Duodenal mucosa (tissue), 2 donors: ENCODE measurements at regions not wholly inside any gene's neighbourhood (a gene's known extent, or its start where the extent isn't known, plus 50 kb on each side); places are given as distances from the start of the nearest gene placed in this dataset.

Experiments
- H3K27ac ChIP-seq: one replicate; pipeline ENCODE4 v1.7.0; 2013; ENCODE audit warnings: low read depth, low read length
- H3K27me3 ChIP-seq, 2 donors: one replicate each; pipeline ENCODE4 v1.7.0; 2013; ENCODE audit warnings: low read length in 2 of 2, control low read depth in 1 of 2; ENCODE audit not compliant: insufficient read depth in 2 of 2, control insufficient read depth in 1 of 2
- H3K36me3 ChIP-seq, 2 donors: one replicate each; pipeline ENCODE4 v1.7.0; 2013; ENCODE audit warnings: low read length in 2 of 2, control low read depth in 1 of 2; ENCODE audit not compliant: insufficient read depth in 2 of 2, control insufficient read depth in 1 of 2
- H3K4me1 ChIP-seq, 2 donors: one replicate each; pipeline ENCODE4 v1.7.0; 2013; ENCODE audit warnings: low read length in 2 of 2, control low read depth in 1 of 2; ENCODE audit not compliant: insufficient read depth in 2 of 2, control insufficient read depth in 1 of 2
- H3K4me3 ChIP-seq, 2 donors: one replicate each; pipeline ENCODE4 v1.7.0; 2013; ENCODE audit warnings: low read length in 2 of 2, low read depth in 1 of 2
- H3K9ac ChIP-seq, 2 donors: one replicate each; pipeline ENCODE4 v1.7.0; 2013; ENCODE audit warnings: low read length in 2 of 2, low read depth in 1 of 2
- H3K9me3 ChIP-seq, 2 donors: one replicate each; pipeline ENCODE4 v1.7.0; 2013; ENCODE audit warnings: low read length in 2 of 2, control low read depth in 1 of 2; ENCODE audit not compliant: control insufficient read depth in 1 of 2

DNA sequence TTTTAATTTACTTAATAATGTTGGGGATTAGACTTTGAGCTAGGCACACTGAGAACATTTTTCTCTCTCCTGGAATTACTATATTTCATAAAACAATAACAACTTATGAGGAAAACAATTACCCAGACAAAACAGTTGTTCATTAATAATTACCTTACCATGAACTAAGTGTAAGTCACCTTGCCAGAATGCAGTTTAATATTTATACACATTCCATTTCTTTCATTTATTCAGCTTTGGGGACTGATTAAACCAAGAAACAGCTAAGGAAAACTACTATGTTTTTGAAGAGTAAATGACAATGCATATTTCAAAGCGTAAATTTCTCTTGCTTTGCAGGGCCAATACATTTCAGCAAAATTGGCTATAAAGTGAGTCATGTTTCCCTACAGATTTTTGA is 616.2 kb downstream of the PRELID2 start:
- no peak overlapping the region for H3K4me3 ChIP-seq
- H3K36me3 ChIP-seq: no peaks in the 10 kb centered on the region
- H3K27ac ChIP-seq: no peak overlapping the region
- peaks cover 0 to 3% of the 10 kb centered on the region in 2 donors for H3K9me3 ChIP-seq
- no peaks in the 10 kb centered on the region for H3K4me1 ChIP-seq
- H3K9ac ChIP-seq: no peak overlapping the region
- no peaks in the 10 kb centered on the region for H3K27me3 ChIP-seq

DNA sequence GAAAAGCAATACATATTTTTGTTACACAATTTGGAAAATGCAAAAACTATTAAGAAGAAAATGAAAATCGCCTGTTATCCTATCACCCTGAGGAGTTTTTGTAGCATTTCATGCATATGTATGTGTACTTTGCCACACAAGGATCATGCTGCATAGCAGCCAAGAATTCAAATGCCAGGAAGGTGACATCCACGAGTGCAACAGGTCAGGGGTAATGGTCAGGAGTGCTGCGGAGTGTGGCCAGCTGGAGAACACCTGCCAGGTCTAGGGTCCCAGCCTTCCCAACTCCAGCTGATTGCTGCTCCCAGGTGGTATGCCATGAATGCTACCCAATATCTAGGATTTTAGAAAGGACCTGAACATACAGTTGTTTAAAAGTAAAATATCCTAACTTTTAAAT is 617.1 kb downstream of the PRELID2 start:
- Histone ChIP-seq H3K27me3 (no peaks in the 10 kb centered on the region), H3K9ac (no peak overlapping the region), H3K4me1 (no peaks in the 10 kb centered on the region), H3K4me3 (no peak overlapping the region), H3K27ac (no peak overlapping the region), H3K9me3 (peaks cover 0 to 3% of the 10 kb centered on the region in 2 donors), H3K36me3 (no peaks in the 10 kb centered on the region)

- no peak overlapping the region for H3K27ac ChIP-seq
- H3K4me3 ChIP-seq: no peak overlapping the region
- H3K4me1 ChIP-seq: no peaks in the 10 kb centered on the region
- no peaks in the 10 kb centered on the region for H3K36me3 ChIP-seq
- H3K9ac ChIP-seq: no peak overlapping the region
- no peaks in the 10 kb centered on the region for H3K9me3 ChIP-seq
- no peaks in the 10 kb centered on the region for H3K27me3 ChIP-seq
These were observed 625.1 kb downstream of the PRELID2 start for GRCh38 chr5:145210020-145210419.

DNA sequence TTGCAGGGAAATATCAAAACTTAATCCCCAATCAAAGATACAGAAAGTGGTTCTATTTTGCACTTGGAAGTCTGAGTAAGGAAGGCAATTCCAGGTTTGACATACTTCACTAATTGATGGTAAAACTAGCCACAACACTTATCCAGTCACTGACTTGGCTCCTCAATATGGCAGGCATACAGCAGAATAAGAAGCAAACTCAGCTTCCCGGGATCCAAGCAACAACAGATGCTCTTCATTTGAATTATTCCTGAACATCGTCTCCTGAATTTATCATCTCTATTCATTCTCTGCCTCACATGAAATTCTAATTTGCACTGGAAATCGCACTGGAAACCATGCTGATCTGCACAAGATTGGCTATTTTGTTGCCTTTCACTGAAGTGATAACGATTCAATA is 629.6 kb downstream of the PRELID2 start:
- Histone ChIP-seq H3K9ac (no peak overlapping the region), H3K36me3 (no peaks in the 10 kb centered on the region), H3K9me3 (no peaks in the 10 kb centered on the region), H3K27me3 (no peaks in the 10 kb centered on the region), H3K4me3 (no peak overlapping the region), H3K27ac (no peak overlapping the region), H3K4me1 (no peaks in the 10 kb centered on the region)

GRCh38 chr5:145204743-145205142 is 630.4 kb downstream of the PRELID2 start:
- no peaks in the 10 kb centered on the region for H3K9me3 ChIP-seq
- no peaks in the 10 kb centered on the region for H3K36me3 ChIP-seq
- H3K27me3 ChIP-seq: no peaks in the 10 kb centered on the region
- H3K27ac ChIP-seq: no peak overlapping the region
- H3K4me3 ChIP-seq: no peak overlapping the region
- no peaks in the 10 kb centered on the region for H3K4me1 ChIP-seq
- H3K9ac ChIP-seq: no peak overlapping the region

GRCh38 chr5:145203193-145203592 is 631.9 kb downstream of the PRELID2 start:
- no peaks in the 10 kb centered on the region for H3K9me3 ChIP-seq

DNA sequence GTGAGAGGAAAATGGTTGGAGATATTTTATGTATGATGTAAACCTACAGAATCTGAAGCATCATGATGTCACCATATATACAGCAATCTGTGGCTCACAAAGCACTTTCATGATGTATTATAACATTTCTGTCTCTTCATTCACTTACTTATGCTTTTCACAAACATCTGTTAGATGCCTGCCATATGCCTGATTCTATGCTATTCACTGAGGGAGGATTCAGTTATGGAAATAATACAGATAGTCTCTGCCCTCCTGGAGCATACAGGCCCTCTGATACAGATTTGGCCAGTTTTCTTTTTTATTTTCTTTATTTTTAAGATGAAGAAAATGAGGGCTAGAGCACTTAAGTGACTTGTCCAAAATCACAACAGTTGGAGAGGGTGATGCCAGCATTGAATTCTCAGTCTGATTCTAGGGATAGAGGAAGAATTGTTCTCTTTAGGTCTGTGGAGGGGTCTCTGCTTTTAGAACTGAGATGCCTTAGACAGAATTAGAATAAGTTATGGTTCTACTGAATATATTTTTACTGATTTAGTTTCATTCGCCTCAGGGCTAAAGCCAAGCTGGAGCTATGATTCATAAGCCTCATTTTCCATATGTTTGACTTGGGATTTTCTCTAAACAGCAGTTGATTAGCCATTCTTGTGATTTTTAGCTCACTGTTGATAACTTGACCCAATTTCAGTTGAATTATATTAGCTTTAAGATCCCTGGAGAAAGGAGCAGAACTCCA is 636.4 kb downstream of the PRELID2 start:
- Histone ChIP-seq H3K27me3 (no peaks in the 10 kb centered on the region), H3K9me3 (no peaks in the 10 kb centered on the region), H3K36me3 (no peaks in the 10 kb centered on the region), H3K27ac (no peak overlapping the region), H3K9ac (no peak overlapping the region), H3K4me3 (no peak overlapping the region), H3K4me1 (no peaks in the 10 kb centered on the region)

More at GRCh38 chr5:145203193-145203592, 631.9 kb downstream of the PRELID2 start:
- H3K27me3 ChIP-seq: no peaks in the 10 kb centered on the region
- no peak overlapping the region for H3K4me3 ChIP-seq
- H3K27ac ChIP-seq: no peak overlapping the region
- H3K9ac ChIP-seq: no peak overlapping the region
- H3K4me1 ChIP-seq: no peaks in the 10 kb centered on the region
- H3K36me3 ChIP-seq: no peaks in the 10 kb centered on the region

- Histone ChIP-seq H3K4me1 (no peaks in the 10 kb centered on the region), H3K4me3 (no peak overlapping the region), H3K9me3 (no peaks in the 10 kb centered on the region), H3K27ac (no peak overlapping the region), H3K27me3 (no peaks in the 10 kb centered on the region), H3K9ac (no peak overlapping the region), H3K36me3 (no peaks in the 10 kb centered on the region)
These were observed 645.4 kb downstream of the PRELID2 start for GRCh38 chr5:145189746-145190145.

- Histone ChIP-seq H3K9ac (no peak overlapping the region), H3K9me3 (no peaks in the 10 kb centered on the region)
These were observed 654.8 kb downstream of the PRELID2 start for GRCh38 chr5:145180371-145180770.

DNA sequence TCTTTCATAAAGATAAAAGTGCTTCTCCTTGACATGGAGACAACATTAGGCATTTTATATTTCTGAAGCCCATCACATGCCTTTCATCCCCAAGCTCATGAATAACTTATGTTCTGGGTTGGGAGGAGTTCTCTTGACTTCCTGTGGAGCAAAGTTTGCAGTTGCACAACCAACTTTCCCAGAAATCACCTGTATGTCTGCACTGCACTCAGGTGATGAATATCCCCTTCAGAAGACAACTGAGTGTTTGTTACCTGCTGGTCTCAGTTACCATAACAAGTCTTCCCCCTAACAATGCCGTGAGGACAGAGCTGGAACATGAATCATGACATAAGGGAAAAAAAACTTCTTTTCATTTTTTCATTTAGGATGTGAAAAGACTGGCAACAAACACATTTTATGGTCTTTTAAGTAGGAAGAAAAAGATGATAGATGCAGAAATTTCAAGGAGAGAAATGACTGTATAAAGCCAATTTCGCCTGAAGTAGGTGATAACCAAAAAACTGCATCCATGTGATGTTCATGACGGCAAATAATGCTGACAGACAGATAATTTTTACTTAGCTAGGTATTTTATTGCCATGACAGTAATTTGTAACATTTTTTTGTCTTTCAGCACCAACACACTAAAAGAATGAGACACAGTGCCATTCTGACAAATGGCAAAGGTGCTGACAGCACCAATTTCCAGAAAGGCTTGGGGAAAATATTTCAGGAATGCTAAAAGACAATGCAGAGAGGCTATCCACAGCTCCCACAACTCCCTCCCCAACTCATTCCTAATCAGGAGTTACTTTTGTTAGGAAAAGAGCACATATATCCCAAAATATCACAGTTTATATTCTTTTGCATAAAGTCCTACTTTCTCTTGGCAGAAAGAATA is 656.3 kb downstream of the PRELID2 start:
- Histone ChIP-seq H3K4me1 (no peaks in the 10 kb centered on the region), H3K27ac (no peak overlapping the region), H3K9ac (no peak overlapping the region), H3K4me3 (no peak overlapping the region), H3K36me3 (no peaks in the 10 kb centered on the region), H3K27me3 (no peaks in the 10 kb centered on the region), H3K9me3 (no peaks in the 10 kb centered on the region)

More at GRCh38 chr5:145180371-145180770, 654.8 kb downstream of the PRELID2 start:
- H3K4me1 ChIP-seq: no peaks in the 10 kb centered on the region
- H3K27ac ChIP-seq: no peak overlapping the region
- no peaks in the 10 kb centered on the region for H3K27me3 ChIP-seq
- no peaks in the 10 kb centered on the region for H3K36me3 ChIP-seq
- H3K4me3 ChIP-seq: no peak overlapping the region
